ENCODE measurements at regions not wholly inside any gene's neighbourhood (a gene's known extent, or its start where the extent isn't known, plus 50 kb on each side); places are given as distances from the start of the nearest gene placed in this dataset.

GRCh38 chr2:131641414-131642206 lies 113.9 kb downstream of the CCDC74A start:
- TF ChIP-seq USF2 (IDR thresholded peaks at IDR 0.05; ENCODE audit: low read length) (no peak), POLR2AphosphoS5 (IDR thresholded peaks at IDR 0.05; ENCODE audit: low read depth, low read length) (no peak), BRCA1 (IDR thresholded peaks at IDR 0.05; ENCODE audit: low read depth, low read length) (no peak), CTCF (IDR thresholded peaks at IDR 0.05; ENCODE audit: control extremely low read depth in 1 of 3, insufficient read depth in 1 of 3, low read depth in 1 of 3, low read length in 3 of 3) (no peak), SP1 (IDR thresholded peaks at IDR 0.05; ENCODE audit: low read depth, low read length) (no peak), BACH1 (IDR thresholded peaks at IDR 0.05; ENCODE audit: low read length) (no peak), POLR2A (IDR thresholded peaks at IDR 0.05; ENCODE audit: control extremely low read depth in 1 of 2, low read depth in 2 of 2, low read length in 2 of 2) (no peak), TAF1 (IDR thresholded peaks at IDR 0.05; ENCODE audit: low read depth, low read length) (no peak)
